IMR-90 (cell line): ENCODE measurements at regions not wholly inside any gene's neighbourhood (a gene's known extent, or its start where the extent isn't known, plus 50 kb on each side); places are given as distances from the start of the nearest gene placed in this dataset.

ENCODE experiments used
- ATAC-seq: fragments of 200-7000 bp; cut with Tn5 transposase; 2 replicates; pipeline ENCODE4 v1.9.1; 2020; ENCODE audit warnings: low read depth, mild to moderate bottlenecking, moderate library complexity
- BruUV-seq: library from RNA; stranded (reverse); fragments of 400-500 nt; replicated peaks from 2 replicates; lab custom pipeline; 2021; lab: Mats Ljungman, UMichigan
- CTCF ChIA-PET: fragments of 300-600 bp; formaldehyde crosslinking; extraction: SDS; loops from one replicate; lab custom pipeline; 2021; ENCODE audit warnings: antibody characterized with exemption; lab: Yijun Ruan, JAX
- POLR2A ChIA-PET: fragments of 300-600 bp; sonication (Branson Sonifier 250); formaldehyde crosslinking; loops from one replicate; lab custom pipeline; 2022; ENCODE audit warnings: antibody characterized with exemption; ENCODE audit not compliant: unreplicated experiment; lab: Charles Lee
- DNase-seq: peaks from one replicate; pipeline ENCODE4 v3.0.0; 2013
- H2AFZ ChIP-seq: replicated peaks from 2 replicates; pipeline ENCODE3; 2013; ENCODE audit warnings: low read length, mild to moderate bottlenecking; ENCODE audit not compliant: poor library complexity
- H2AK5ac ChIP-seq: 2 replicates; pipeline ENCODE4 v1.6.1; 2013; ENCODE audit warnings: low read depth, low read length, inconsistent platforms
- H2AK9ac ChIP-seq: replicated peaks from 2 replicates; pipeline ENCODE3; 2013; ENCODE audit warnings: mild to moderate bottlenecking, low read depth, low read length, moderate library complexity; ENCODE audit not compliant: poor library complexity
- H2BK120ac ChIP-seq: 2 replicates; pipeline ENCODE4 v1.6.1; 2013; ENCODE audit warnings: low read depth, low read length, inconsistent platforms
- H2BK15ac ChIP-seq: 3 replicates; pipeline ENCODE4 v1.6.1; 2013; ENCODE audit warnings: low read depth, low read length, inconsistent platforms
- H2BK20ac ChIP-seq: 2 replicates; pipeline ENCODE4 v1.6.1; 2013; ENCODE audit warnings: low read depth, mild to moderate bottlenecking, inconsistent platforms, low read length, moderate library complexity
- H2BK5ac ChIP-seq: 2 replicates; pipeline ENCODE4 v1.6.1; 2013; ENCODE audit warnings: mild to moderate bottlenecking, low read depth, low read length, inconsistent platforms; ENCODE audit not compliant: poor library complexity, severe bottlenecking
- H3K14ac ChIP-seq: replicated peaks from 2 replicates; pipeline ENCODE4 v1.6.1; 2013; ENCODE audit warnings: low read depth, low read length, inconsistent platforms
- H3K18ac ChIP-seq: 2 replicates; pipeline ENCODE4 v1.6.1; 2013; ENCODE audit warnings: low read depth, low read length, control low read depth
- H3K23ac ChIP-seq: 2 replicates; pipeline ENCODE4 v1.6.1; 2013; ENCODE audit warnings: low read depth, low read length, inconsistent platforms
- H3K27ac ChIP-seq: 2 replicates; pipeline ENCODE4 v1.5.1; 2013; ENCODE audit warnings: mild to moderate bottlenecking, control low read depth, low read length; ENCODE audit not compliant: insufficient read depth
- H3K27me3 ChIP-seq: 2 replicates; pipeline ENCODE4 v1.6.1; 2013; ENCODE audit warnings: low read length; ENCODE audit not compliant: control insufficient read depth, insufficient read depth
- H3K36me3 ChIP-seq: 2 replicates; pipeline ENCODE4 v1.6.1; 2013; ENCODE audit warnings: low read length, mixed read lengths; ENCODE audit not compliant: control insufficient read depth, insufficient read depth
- H3K4ac ChIP-seq: 2 replicates; pipeline ENCODE4 v1.6.1; 2013; ENCODE audit warnings: low read depth, low read length, inconsistent platforms
- H3K4me1 ChIP-seq: 2 replicates; pipeline ENCODE4 v1.6.1; 2013; ENCODE audit warnings: low read length, mixed read lengths; ENCODE audit not compliant: control insufficient read depth, insufficient read depth
- H3K4me2 ChIP-seq: 2 replicates; pipeline ENCODE4 v1.6.1; 2013; ENCODE audit warnings: low read depth, mild to moderate bottlenecking, control low read depth, low read length, moderate library complexity
- H3K4me3 ChIP-seq: 2 replicates; pipeline ENCODE4 v1.5.1; 2013; ENCODE audit warnings: low read depth, mild to moderate bottlenecking, control low read depth, low read length, moderate library complexity; ENCODE audit not compliant: insufficient read depth
- H3K56ac ChIP-seq: 2 replicates; pipeline ENCODE4 v1.6.1; 2013; ENCODE audit warnings: low read length, inconsistent platforms; ENCODE audit not compliant: insufficient read depth; ENCODE audit errors: extremely low read depth
- H3K79me1 ChIP-seq, 2 experiments: 2 replicates each; pipeline ENCODE4 v1.6.1; 2013; ENCODE audit warnings: low read length in 2 of 2, inconsistent platforms in 1 of 2, low read depth in 1 of 2
- H3K9ac ChIP-seq: 2 replicates; pipeline ENCODE4 v1.6.1; 2013; ENCODE audit warnings: low read depth, low read length, control low read depth
- H3K9me1 ChIP-seq: 2 replicates; pipeline ENCODE4 v1.6.1; 2013; ENCODE audit warnings: low read length, inconsistent platforms; ENCODE audit not compliant: insufficient read depth
- H3K9me3 ChIP-seq: 2 replicates; pipeline ENCODE4 v1.6.1; 2013; ENCODE audit warnings: low read length; ENCODE audit not compliant: control insufficient read depth, insufficient read depth
- H4K20me1 ChIP-seq: 2 replicates; pipeline ENCODE4 v1.6.1; 2013; ENCODE audit warnings: low read length, inconsistent platforms; ENCODE audit not compliant: insufficient read depth
- H4K5ac ChIP-seq: 2 replicates; pipeline ENCODE4 v1.6.1; 2013; ENCODE audit warnings: mild to moderate bottlenecking, low read depth, low read length, control low read depth
- H4K8ac ChIP-seq, 2 experiments: 2 replicates each; pipeline ENCODE4 v1.6.1; 2013; ENCODE audit warnings: low read depth in 2 of 2, low read length in 2 of 2, control low read depth in 1 of 2, inconsistent platforms in 1 of 2
- H4K91ac ChIP-seq: 2 replicates; pipeline ENCODE4 v1.6.1; 2013; ENCODE audit warnings: low read depth, low read length, inconsistent platforms; ENCODE audit not compliant: insufficient read depth
- BHLHE40 ChIP-seq: fragments of 150-350 bp; IDR thresholded peaks from 2 replicates; pipeline ENCODE4 v1.6.1; 2016; ENCODE audit warnings: mild to moderate bottlenecking, low read depth, low read length
- CEBPB ChIP-seq: IDR thresholded peaks from 2 replicates; pipeline ENCODE4 v1.6.1; 2012; ENCODE audit warnings: low read depth, low read length, improper control_type of control experiment
- CHD1 ChIP-seq: IDR thresholded peaks from 2 replicates; pipeline ENCODE4 v1.6.1; 2012; ENCODE audit warnings: low read depth, low read length, improper control_type of control experiment
- FOS ChIP-seq: fragments of 150-350 bp; IDR thresholded peaks from 2 replicates; pipeline ENCODE4 v1.6.1; 2016; ENCODE audit warnings: low read depth, low read length
- MAFK ChIP-seq: IDR thresholded peaks from 2 replicates; pipeline ENCODE4 v1.6.1; 2012; ENCODE audit warnings: low read depth, low read length, improper control_type of control experiment
- MAZ ChIP-seq: IDR thresholded peaks from 2 replicates; pipeline ENCODE4 v1.6.1; 2012; ENCODE audit warnings: low read depth, mild to moderate bottlenecking, low read length, improper control_type of control experiment, moderate library complexity, borderline replicate concordance
- MXI1 ChIP-seq: IDR thresholded peaks from 2 replicates; pipeline ENCODE4 v1.6.1; 2012; ENCODE audit warnings: low read depth, mild to moderate bottlenecking, low read length, moderate library complexity, borderline replicate concordance
- NFE2L2 ChIP-seq: fragments of 150-350 bp; IDR thresholded peaks from 2 replicates; pipeline ENCODE4 v1.6.1; 2016; ENCODE audit warnings: low read depth, mild to moderate bottlenecking, low read length
- POLR2A ChIP-seq: IDR thresholded peaks from 2 replicates; pipeline ENCODE4 v1.6.1; 2012; ENCODE audit warnings: mild to moderate bottlenecking, low read depth, low read length
- RAD21 ChIP-seq: IDR thresholded peaks from 2 replicates; pipeline ENCODE4 v1.6.1; 2012; ENCODE audit warnings: low read length, improper control_type of control experiment
- RCOR1 ChIP-seq: IDR thresholded peaks from 2 replicates; pipeline ENCODE4 v1.6.1; 2012; ENCODE audit warnings: mild to moderate bottlenecking, low read length, improper control_type of control experiment; ENCODE audit not compliant: insufficient replicate concordance
- RFX5 ChIP-seq: IDR thresholded peaks from 2 replicates; pipeline ENCODE4 v1.8.0; 2012; ENCODE audit warnings: low read depth, mild to moderate bottlenecking, low read length, moderate library complexity
- SMC3 ChIP-seq: fragments of 150-350 bp; IDR thresholded peaks from 2 replicates; pipeline ENCODE4 v1.6.1; 2016; ENCODE audit warnings: low read depth, mild to moderate bottlenecking, antibody characterized with exemption, low read length, moderate library complexity
- WGBS, 2 experiments: methylation state at CpG; one replicate each; pipeline versions ENCODE4 v1.1.5 to v1.1.7; 2013; ENCODE audit warnings: missing lambda C conversion rate in 2 of 2; ENCODE audit not compliant: insufficient read length in 1 of 2; ENCODE audit errors: extremely low coverage in 2 of 2; 5-methylcytosine and 5-hydroxymethylcytosine counted together
- dilution Hi-C: fragments of 300-500 bp; cut with HindIII; formaldehyde crosslinking; loops from one replicate; pipeline ENCODE4 v1.14.3; 2018; ENCODE audit warnings: low sequenced_read_pairs; ENCODE audit not compliant: unreplicated experiment
- in situ Hi-C: fragments of 300-500 bp; cut with MboI; formaldehyde crosslinking; loops from 3 replicates; pipeline ENCODE4 v1.14.3; 2019; ENCODE audit warnings: low sequenced_read_pairs, inconsistent platforms, mixed read lengths
- intact Hi-C: fragments of 100-400 bp; cut with micrococcal nuclease; formaldehyde crosslinking; loops from 2 replicates; pipeline ENCODE4 v1.10.0; 2022
- TF ChIP-seq, protein P1 (sequence below): conservative IDR thresholded peaks from 2 replicates; pipeline ENCODE4 v1.5.1; 2012; ENCODE audit warnings: mild to moderate bottlenecking, low read depth, low read length, improper control_type of control experiment
- TF ChIP-seq, protein P2 (sequence below): fragments of 150-350 bp; IDR thresholded peaks from 2 replicates; pipeline ENCODE4 v1.6.1; 2016; ENCODE audit warnings: low read depth, mild to moderate bottlenecking, low read length, moderate library complexity, borderline replicate concordance
- TF ChIP-seq, protein P3 (sequence below): fragments of 150-350 bp; IDR thresholded peaks from 2 replicates; pipeline ENCODE4 v1.6.1; 2017; ENCODE audit warnings: mild to moderate bottlenecking, antibody characterized with exemption, low read length, low read depth

DNA sequence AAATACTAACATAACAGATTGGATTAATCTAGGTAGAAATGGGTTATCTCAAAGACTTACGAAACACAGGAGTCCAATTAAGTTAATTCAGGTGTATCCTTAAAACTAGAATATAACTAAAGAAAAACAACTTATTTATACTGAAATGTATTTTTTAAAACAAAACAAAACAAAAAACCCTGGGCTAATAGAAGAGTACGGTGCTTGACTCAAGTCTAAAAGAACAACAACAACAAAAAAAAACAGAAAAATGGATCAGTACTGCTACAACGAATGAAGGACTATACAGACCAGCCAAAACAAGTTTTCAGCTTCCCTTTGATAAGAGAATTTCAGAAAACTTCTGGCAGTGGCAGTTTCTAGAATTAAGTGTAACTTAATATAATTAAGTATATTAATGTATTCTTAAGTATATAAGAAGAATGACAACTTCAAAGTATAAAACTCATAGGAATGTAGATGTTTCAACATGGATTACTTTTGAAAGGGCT lies 120.1 kb upstream of the EGLN3 start:
- intact Hi-C loops = no loop called here
- in situ Hi-C loops = no loop called here
- H2BK120ac ChIP-seq = no peak overlapping the region
- no peak overlapping the region for H3K18ac ChIP-seq
- H3K23ac ChIP-seq = no peak overlapping the region
- ATAC-seq (no peak), DNase-seq (no peak)
- H3K14ac ChIP-seq = no peak overlapping the region
- no peak overlapping the region for H2AFZ ChIP-seq
- ChIA-PET CTCF (no interaction called here), POLR2A (no interaction called here)
- no CpG with 5 or more reads among the region's 3 CpGs for WGBS, 2 experiments
- H3K27me3 ChIP-seq = peaks cover 3% of the 10 kb centered on the region; the same call in 1 of the 2 replicates
- no peaks in the 10 kb centered on the region for H3K9me3 ChIP-seq
- no peak overlapping the region for H3K56ac ChIP-seq
- no peak overlapping the region for H3K4ac ChIP-seq
- H2BK15ac ChIP-seq = no peak overlapping the region
- no peak overlapping the region for H4K8ac ChIP-seq
- H3K9ac ChIP-seq = no peak overlapping the region
- H2AK5ac ChIP-seq = no peak overlapping the region
- no peak overlapping the region for H2AK9ac ChIP-seq
- H3K36me3 ChIP-seq = no peaks in the 10 kb centered on the region
- H3K9me1 ChIP-seq = no peaks in the 10 kb centered on the region
- dilution Hi-C loops = no loop called here
- H3K4me1 ChIP-seq = no peaks in the 10 kb centered on the region
- H2BK5ac ChIP-seq = no peak overlapping the region
- H4K91ac ChIP-seq = no peak overlapping the region
- BruUV-seq = no TSS peak
- H4K20me1 ChIP-seq = no peaks in the 10 kb centered on the region
- TF ChIP-seq NFE2L2 (no peak), CEBPB (no peak), MXI1 (no peak), FOS (no peak), SMC3 (no peak), MAFK (no peak), CHD1 (no peak), RFX5 (no peak), MAZ (no peak), RCOR1 (no peak), POLR2A (no peak), RAD21 (no peak), BHLHE40 (no peak)
- TF ChIP-seq, protein P1, sequence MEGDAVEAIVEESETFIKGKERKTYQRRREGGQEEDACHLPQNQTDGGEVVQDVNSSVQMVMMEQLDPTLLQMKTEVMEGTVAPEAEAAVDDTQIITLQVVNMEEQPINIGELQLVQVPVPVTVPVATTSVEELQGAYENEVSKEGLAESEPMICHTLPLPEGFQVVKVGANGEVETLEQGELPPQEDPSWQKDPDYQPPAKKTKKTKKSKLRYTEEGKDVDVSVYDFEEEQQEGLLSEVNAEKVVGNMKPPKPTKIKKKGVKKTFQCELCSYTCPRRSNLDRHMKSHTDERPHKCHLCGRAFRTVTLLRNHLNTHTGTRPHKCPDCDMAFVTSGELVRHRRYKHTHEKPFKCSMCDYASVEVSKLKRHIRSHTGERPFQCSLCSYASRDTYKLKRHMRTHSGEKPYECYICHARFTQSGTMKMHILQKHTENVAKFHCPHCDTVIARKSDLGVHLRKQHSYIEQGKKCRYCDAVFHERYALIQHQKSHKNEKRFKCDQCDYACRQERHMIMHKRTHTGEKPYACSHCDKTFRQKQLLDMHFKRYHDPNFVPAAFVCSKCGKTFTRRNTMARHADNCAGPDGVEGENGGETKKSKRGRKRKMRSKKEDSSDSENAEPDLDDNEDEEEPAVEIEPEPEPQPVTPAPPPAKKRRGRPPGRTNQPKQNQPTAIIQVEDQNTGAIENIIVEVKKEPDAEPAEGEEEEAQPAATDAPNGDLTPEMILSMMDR = no peak
- TF ChIP-seq, protein P2, sequence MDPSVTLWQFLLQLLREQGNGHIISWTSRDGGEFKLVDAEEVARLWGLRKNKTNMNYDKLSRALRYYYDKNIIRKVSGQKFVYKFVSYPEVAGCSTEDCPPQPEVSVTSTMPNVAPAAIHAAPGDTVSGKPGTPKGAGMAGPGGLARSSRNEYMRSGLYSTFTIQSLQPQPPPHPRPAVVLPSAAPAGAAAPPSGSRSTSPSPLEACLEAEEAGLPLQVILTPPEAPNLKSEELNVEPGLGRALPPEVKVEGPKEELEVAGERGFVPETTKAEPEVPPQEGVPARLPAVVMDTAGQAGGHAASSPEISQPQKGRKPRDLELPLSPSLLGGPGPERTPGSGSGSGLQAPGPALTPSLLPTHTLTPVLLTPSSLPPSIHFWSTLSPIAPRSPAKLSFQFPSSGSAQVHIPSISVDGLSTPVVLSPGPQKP = no peak
- TF ChIP-seq, protein P3, sequence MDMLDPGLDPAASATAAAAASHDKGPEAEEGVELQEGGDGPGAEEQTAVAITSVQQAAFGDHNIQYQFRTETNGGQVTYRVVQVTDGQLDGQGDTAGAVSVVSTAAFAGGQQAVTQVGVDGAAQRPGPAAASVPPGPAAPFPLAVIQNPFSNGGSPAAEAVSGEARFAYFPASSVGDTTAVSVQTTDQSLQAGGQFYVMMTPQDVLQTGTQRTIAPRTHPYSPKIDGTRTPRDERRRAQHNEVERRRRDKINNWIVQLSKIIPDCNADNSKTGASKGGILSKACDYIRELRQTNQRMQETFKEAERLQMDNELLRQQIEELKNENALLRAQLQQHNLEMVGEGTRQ = no peak
- no peak overlapping the region for H3K4me2 ChIP-seq
- no peak overlapping the region for H3K4me3 ChIP-seq
- H3K27ac ChIP-seq = no peak overlapping the region
- H4K5ac ChIP-seq = no peak overlapping the region
- no peak overlapping the region for H2BK20ac ChIP-seq
- H3K79me1 ChIP-seq = no peaks in the 10 kb centered on the region
